HepG2 (cell line): ENCODE measurements at regions not wholly inside any gene's neighbourhood (a gene's known extent, or its start where the extent isn't known, plus 50 kb on each side); places are given as distances from the start of the nearest gene placed in this dataset.
"Not testable (repeated sequence)": the region's sequence is repeated elsewhere in the genome, so short reads cannot be mapped to it uniquely, and the experiment has no call there.

Experiments used
- ATAC-seq: fragments of 200-7000 bp; cut with Tn5 transposase; 3 replicates; pipeline ENCODE4 v1.9.1; 2020; ENCODE audit warnings: mild to moderate bottlenecking, moderate library complexity
- BruUV-seq: library from RNA; stranded (reverse); fragments of 400-500 nt; replicated peaks from 2 replicates; lab custom pipeline; 2021; lab: Mats Ljungman, UMichigan
- CTCF ChIA-PET: fragments of 300-600 bp; formaldehyde crosslinking; extraction: SDS; loops from one replicate; lab custom pipeline; 2021; ENCODE audit warnings: low total read pairs, inconsistent platforms, low intra/inter-chr PET ratio; lab: Yijun Ruan, JAX
- POLR2A ChIA-PET: fragments of 350-600 bp; sonication (Branson Sonifier 250); formaldehyde crosslinking; loops from one replicate; lab custom pipeline; 2020; ENCODE audit warnings: antibody characterized with exemption, inconsistent platforms; lab: Yijun Ruan, JAX
- DNase-seq: peaks from one replicate; pipeline ENCODE4 v3.0.0-alpha.2; 2015; ENCODE audit warnings: low spot score
- FAIRE-seq: peaks from 3 replicates; lab custom pipeline; 2011; peaks lifted over from hg19 to GRCh38; lab: Jason Lieb, UNC
- H2AFZ ChIP-seq: one replicate; pipeline ENCODE4 v1.6.1; 2011; ENCODE audit warnings: low read length, inconsistent platforms
- H3K27ac ChIP-seq: fragments of 300-600 bp; 3 replicates; pipeline ENCODE4 v1.8.0; 2011; ENCODE audit warnings: mixed run types, mild to moderate bottlenecking, mixed read lengths, low read length, inconsistent platforms; ENCODE audit not compliant: insufficient read depth; ENCODE audit errors: extremely low read length
- H3K27me3 ChIP-seq, 2 experiments: fragments of 200-600 bp in 1 of 2; 2 replicates in 1 of 2; 3 replicates in 1 of 2; pipeline versions ENCODE4 v1.6.0 to v1.8.0; 2011; ENCODE audit warnings: low read length in 2 of 2, mild to moderate bottlenecking in 2 of 2, moderate library complexity in 2 of 2, inconsistent platforms in 1 of 2; ENCODE audit not compliant: insufficient read depth in 2 of 2, control insufficient read depth in 1 of 2
- H3K36me3 ChIP-seq, 2 experiments: fragments of 200-600 bp in 1 of 2; replicated peaks in 1 of 2; 2 replicates in 1 of 2; 3 replicates in 1 of 2; pipeline versions ENCODE4 v1.5.1 to v1.8.0; 2011; ENCODE audit warnings: low read length in 2 of 2, inconsistent platforms in 1 of 2; ENCODE audit not compliant: insufficient read depth in 2 of 2, control insufficient read depth in 1 of 2
- H3K4me1 ChIP-seq: 2 replicates; pipeline ENCODE4 v1.5.1; 2012; ENCODE audit warnings: low read length, inconsistent platforms; ENCODE audit not compliant: insufficient read depth
- H3K4me2 ChIP-seq: 2 replicates; pipeline ENCODE4 v1.6.0; 2011; ENCODE audit warnings: low read depth, low read length, inconsistent platforms
- H3K4me3 ChIP-seq, 3 experiments: fragments of 200-600 bp in 1 of 3; sonication (generic), shearing (Covaris generic) in 1 of 3; replicated peaks in 1 of 3; 2 replicates each; pipeline ENCODE4 v1.5.1; 2011 to 2016; ENCODE audit warnings: low read length in 3 of 3, inconsistent platforms in 2 of 3, low read depth in 2 of 3, mild to moderate bottlenecking in 2 of 3, control low read depth in 1 of 3, mixed read lengths in 1 of 3; ENCODE audit not compliant: insufficient read depth in 1 of 3
- H3K79me2 ChIP-seq: one replicate; pipeline ENCODE4 v1.6.1; 2011; ENCODE audit warnings: low read length, inconsistent platforms; ENCODE audit not compliant: insufficient read depth
- H3K9ac ChIP-seq: 2 replicates; pipeline ENCODE4 v1.6.0; 2011; ENCODE audit warnings: mild to moderate bottlenecking, low read depth, low read length, inconsistent platforms; ENCODE audit not compliant: insufficient read depth
- H3K9me3 ChIP-seq: 2 replicates; pipeline ENCODE4 v1.5.1; 2012; ENCODE audit warnings: mild to moderate bottlenecking, low read length
- H4K20me1 ChIP-seq: 2 replicates; pipeline ENCODE4 v1.6.0; 2011; ENCODE audit warnings: inconsistent platforms, mild to moderate bottlenecking, low read length, moderate library complexity; ENCODE audit not compliant: insufficient read depth
- WGBS: methylation state at CpG from one replicate; pipeline ENCODE4 v1.1.6; 2017; ENCODE audit warnings: low lambda C conversion rate; 5-methylcytosine and 5-hydroxymethylcytosine counted together
- in situ Hi-C: cut with HindIII; loops from 2 replicates; pipeline ENCODE4 v1.10.0; 2017; ENCODE audit warnings: low pct_unique_long_range_greater_than_20kb; ENCODE audit not compliant: extremely low pct_ligation_motif_present
- intact Hi-C: fragments of 100-400 bp; cut with micrococcal nuclease; formaldehyde crosslinking; loops from one replicate; pipeline ENCODE4 v1.10.0; 2022; ENCODE audit not compliant: unreplicated experiment

DNA sequence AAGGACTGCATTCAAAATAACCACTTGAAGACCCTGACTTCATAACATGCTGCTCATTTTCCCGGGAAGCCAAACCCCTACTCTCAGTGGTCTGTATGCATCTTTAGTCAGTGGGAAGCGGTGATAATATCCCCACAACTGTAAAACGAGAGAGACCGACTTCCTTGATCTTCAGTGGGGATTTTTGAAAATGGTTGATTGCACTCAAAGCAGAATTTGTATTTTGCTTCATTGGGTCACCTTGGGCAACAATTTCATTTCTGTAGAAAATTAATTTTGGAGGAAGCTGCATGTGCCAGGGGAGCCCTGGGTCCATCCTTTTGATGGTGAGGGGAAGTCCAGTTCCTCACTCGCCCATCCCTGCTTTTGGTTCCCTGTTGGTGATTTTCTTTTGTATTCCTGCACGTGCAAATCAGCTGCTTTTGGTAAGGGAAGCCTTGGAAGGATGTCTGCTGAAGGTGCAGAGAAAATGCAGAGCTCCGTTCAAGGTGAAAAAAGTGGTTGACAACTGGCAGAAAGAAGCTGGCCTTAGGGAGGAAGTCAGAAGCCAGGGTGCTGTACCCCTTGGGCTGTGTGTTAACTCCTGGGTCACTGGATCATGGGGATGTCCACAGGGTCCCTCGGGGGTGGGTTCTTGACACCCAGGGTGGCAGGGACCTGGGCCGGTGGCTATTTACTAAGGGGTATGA lies 89.8 kb upstream of the CRYM start:
- H3K9ac ChIP-seq: not testable (repeated sequence)

DNA sequence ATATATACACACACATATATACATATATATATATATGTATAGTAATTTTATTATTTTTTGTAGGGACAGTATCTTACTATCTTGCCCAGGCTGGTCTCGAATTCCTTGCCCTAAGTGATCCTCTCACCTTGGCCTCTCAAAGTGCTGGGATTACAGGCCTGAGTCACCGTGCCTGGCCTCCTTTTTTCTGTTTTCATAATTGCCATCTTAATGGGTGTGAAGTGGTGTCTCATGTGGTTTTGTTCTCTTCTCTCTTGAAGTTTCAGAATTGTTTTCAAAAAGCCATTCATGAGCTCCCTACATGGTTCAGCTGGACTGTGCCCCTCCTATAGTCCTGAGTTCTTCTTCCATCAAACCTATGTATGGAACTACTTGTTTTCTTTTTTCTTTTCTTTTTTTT lies 88.9 kb upstream of the CRYM start:
- H3K9ac ChIP-seq, DNase-seq, H3K27ac ChIP-seq, H3K36me3 ChIP-seq, H3K4me1 ChIP-seq, H3K79me2 ChIP-seq, ATAC-seq, H2AFZ ChIP-seq, CTCF ChIA-PET, intact Hi-C loops, H3K9me3 ChIP-seq, BruUV-seq, in situ Hi-C loops, H3K4me3 ChIP-seq, H3K27me3 ChIP-seq, H3K4me2 ChIP-seq, H4K20me1 ChIP-seq, POLR2A ChIA-PET, FAIRE-seq: not testable (repeated sequence)
- WGBS: 74% methylated on average over 2 of the region's 2 CpGs

More for the DNA sequence above, 89.8 kb upstream of the CRYM start:
- POLR2A ChIA-PET, BruUV-seq, in situ Hi-C loops, FAIRE-seq, H2AFZ ChIP-seq, H3K9me3 ChIP-seq, DNase-seq, H3K36me3 ChIP-seq, H4K20me1 ChIP-seq, H3K4me2 ChIP-seq, H3K4me3 ChIP-seq, H3K27ac ChIP-seq, ATAC-seq, H3K79me2 ChIP-seq, CTCF ChIA-PET, H3K27me3 ChIP-seq, intact Hi-C loops: not testable (repeated sequence)
- H3K4me1 ChIP-seq: peaks cover 10% of the 10 kb centered on the region
- WGBS: 77% methylated on average over 7 of the region's 9 CpGs

DNA sequence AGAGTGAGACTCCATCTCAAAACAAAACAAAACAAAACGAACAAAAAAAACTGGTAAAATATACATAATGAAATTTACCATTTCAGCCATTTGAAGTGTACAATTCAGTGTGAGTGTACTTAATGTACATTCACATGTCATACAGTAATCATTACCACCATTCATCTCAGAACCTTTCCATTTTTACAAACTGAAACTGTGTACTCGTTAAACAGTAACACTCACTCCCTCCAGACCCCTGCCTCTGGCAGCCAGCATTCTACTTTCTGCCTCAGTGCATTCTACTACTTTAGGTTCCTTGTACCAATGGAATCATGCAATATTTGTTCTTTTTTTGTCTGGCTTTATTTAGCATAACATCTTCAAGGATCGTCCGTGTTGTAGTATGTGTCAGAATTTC lies 87.5 kb upstream of the CRYM start:
- H3K27me3 ChIP-seq, H3K9ac ChIP-seq, H4K20me1 ChIP-seq, CTCF ChIA-PET, H3K27ac ChIP-seq, H3K79me2 ChIP-seq, H3K36me3 ChIP-seq, H3K9me3 ChIP-seq, in situ Hi-C loops, intact Hi-C loops, DNase-seq, H3K4me3 ChIP-seq, POLR2A ChIA-PET, ATAC-seq, H3K4me2 ChIP-seq, H2AFZ ChIP-seq, BruUV-seq, FAIRE-seq: not testable (repeated sequence)
- 64% methylated on average over 4 of the region's 4 CpGs for WGBS
- peaks cover 11% of the 10 kb centered on the region for H3K4me1 ChIP-seq

DNA sequence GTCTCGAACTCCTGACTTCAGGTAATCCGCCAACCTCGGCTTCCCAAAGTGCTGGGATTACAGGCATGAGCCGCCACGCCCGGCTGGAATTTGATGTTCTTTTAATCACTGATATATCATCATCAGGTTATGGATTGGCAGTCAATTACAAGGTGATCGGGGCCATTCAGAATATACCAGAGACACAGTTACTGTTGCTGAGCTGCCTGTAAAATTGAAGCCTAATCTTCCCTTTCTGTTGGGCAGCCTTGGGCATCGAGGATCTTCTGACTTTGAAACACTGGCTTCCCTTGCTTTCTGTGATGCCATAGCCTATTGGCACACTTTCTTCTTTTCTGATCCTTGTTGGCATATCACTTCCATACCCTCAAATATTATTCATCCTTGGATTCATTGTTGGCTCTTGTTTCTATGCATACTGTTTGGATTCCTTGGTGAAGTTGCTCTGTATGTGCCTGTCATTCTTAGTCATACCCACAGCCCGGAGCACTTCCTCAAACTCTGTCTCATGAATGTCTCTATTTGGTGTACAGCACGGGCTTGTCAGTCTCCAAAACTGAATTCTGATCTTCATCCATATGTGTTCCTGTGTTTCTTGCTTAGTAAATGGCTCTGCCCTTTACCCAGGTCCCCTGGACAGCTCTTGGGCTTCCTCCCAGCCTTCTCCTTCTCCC lies 85.6 kb upstream of the CRYM start:
- FAIRE-seq, H3K9me3 ChIP-seq, H3K27me3 ChIP-seq, H2AFZ ChIP-seq, H3K4me2 ChIP-seq, H3K4me3 ChIP-seq, intact Hi-C loops, DNase-seq, H3K27ac ChIP-seq, H3K9ac ChIP-seq, H3K36me3 ChIP-seq, BruUV-seq, H3K79me2 ChIP-seq, in situ Hi-C loops, CTCF ChIA-PET, ATAC-seq, POLR2A ChIA-PET, H4K20me1 ChIP-seq: not testable (repeated sequence)
- peaks cover 11% of the 10 kb centered on the region for H3K4me1 ChIP-seq
- WGBS: 89% methylated on average over 10 of the region's 10 CpGs
